ENCODE measurements at regions not wholly inside any gene's neighbourhood (a gene's known extent, or its start where the extent isn't known, plus 50 kb on each side); places are given as distances from the start of the nearest gene placed in this dataset.

DNA sequence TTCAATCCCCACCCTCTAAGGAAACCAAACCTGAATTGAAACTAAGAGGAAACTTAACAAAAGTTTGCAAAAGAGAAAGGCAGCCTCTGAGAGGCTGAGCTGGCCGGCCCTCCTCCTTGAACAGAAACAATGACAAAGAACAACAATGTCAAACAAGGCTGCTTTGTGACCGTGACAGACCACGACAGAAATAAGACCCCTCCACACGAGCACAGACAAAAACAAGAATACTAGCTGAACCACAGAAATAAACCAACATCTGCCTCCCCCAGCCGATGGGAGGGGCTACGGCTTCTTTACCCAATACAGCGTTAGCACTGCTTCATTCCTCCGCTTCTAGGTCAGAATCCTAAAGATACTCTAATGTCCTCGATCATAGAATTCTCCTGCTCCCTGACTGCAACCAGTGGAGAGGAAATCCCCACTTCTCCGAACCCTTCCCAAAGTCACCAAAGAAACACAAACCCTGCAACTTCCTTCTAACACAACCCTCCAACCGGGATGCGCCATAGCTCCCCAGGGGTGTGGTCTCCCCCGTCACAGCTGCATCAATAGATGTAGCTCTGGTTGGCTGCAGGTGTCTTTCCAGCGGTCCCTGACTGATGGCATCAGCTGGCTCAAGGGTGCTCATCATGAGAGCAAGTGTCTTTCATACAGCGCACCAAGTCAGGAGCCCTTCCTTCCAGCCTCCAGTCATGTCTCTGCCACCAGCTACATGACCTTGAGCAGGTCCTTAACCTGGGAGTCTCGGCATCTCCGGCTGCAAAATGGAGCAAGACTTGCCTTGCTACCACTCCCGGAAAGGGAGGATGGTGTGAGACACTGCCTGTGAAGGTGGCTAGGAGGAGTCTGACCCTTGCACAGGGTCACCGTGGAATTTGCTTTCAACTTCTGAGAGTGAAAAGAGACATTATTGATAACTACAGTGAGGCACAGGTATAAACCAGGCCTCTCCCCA lies 198.6 kb downstream of the HAUS1 start:
- H3K27ac ChIP-seq (ENCODE audit: low read depth in 1 of 2, low read length in 2 of 2), result no peak overlapping the region
- peaks cover 4% of the 10 kb centered on the region for H3K9me3 Mint-ChIP-seq
- ATAC-seq (ENCODE audit: poor library complexity), result no peak
- H3K27me3 ChIP-seq (ENCODE audit: control insufficient read depth in 1 of 2, insufficient read depth in 2 of 2, low read length in 2 of 2), result peaks cover 0 to 4% of the 10 kb centered on the region in 2 experiments
- no peaks in the 10 kb centered on the region for H3K36me3 Mint-ChIP-seq (ENCODE audit: low read depth)
- no peaks in the 10 kb centered on the region for H3K36me3 ChIP-seq (ENCODE audit: insufficient read depth, low read length)
- no peak for DNase-seq
- H3K9me3 ChIP-seq (ENCODE audit: control insufficient read depth in 1 of 2, insufficient read depth in 1 of 2, low read length in 2 of 2), result peaks cover 0 to 13% of the 10 kb centered on the region in 2 experiments
- no peaks in the 10 kb centered on the region for H3K27me3 Mint-ChIP-seq
- H3K27ac Mint-ChIP-seq, result no peak overlapping the region
- H3K4me1 ChIP-seq (ENCODE audit: insufficient read depth, low read length), result no peaks in the 10 kb centered on the region
- no peaks in the 10 kb centered on the region for H3K4me1 Mint-ChIP-seq (ENCODE audit: low read depth)
- no peak overlapping the region for H3K4me3 ChIP-seq (ENCODE audit: low read length)
- POLR2A ChIA-PET, result interaction anchor here (0.9 kb wide), 1 partner anchor 129 kb away, joined by 3 read pairs; a partner anchor contains a TSS
- CTCF ChIA-PET, result no interaction called here
- intact Hi-C loops (cut with DNase I, micrococcal nuclease), result no loop called here
- no peak overlapping the region for H3K4me3 Mint-ChIP-seq
- TF ChIP-seq, protein P1, sequence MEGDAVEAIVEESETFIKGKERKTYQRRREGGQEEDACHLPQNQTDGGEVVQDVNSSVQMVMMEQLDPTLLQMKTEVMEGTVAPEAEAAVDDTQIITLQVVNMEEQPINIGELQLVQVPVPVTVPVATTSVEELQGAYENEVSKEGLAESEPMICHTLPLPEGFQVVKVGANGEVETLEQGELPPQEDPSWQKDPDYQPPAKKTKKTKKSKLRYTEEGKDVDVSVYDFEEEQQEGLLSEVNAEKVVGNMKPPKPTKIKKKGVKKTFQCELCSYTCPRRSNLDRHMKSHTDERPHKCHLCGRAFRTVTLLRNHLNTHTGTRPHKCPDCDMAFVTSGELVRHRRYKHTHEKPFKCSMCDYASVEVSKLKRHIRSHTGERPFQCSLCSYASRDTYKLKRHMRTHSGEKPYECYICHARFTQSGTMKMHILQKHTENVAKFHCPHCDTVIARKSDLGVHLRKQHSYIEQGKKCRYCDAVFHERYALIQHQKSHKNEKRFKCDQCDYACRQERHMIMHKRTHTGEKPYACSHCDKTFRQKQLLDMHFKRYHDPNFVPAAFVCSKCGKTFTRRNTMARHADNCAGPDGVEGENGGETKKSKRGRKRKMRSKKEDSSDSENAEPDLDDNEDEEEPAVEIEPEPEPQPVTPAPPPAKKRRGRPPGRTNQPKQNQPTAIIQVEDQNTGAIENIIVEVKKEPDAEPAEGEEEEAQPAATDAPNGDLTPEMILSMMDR (IDR thresholded peaks at IDR 0.05), result no peak

DNA sequence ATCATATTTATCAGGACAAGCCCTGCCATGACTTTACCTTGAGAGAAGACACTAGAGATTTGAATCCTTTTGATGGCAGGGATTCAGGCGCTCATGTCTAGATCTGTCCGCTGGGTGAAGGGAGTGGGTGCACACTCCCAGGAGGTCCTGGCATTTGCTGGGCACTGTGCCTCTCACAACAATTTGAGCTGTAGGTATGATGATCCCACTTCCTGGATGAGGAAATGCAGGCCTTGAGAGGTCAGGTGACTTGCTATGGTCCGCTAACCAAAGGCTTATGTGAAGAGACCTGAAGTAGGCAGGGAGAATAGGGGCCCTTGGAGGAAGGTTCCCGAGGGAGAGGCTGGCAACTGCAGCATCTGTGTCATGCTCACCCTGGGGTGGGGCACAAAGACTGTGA lies 206.1 kb downstream of the HAUS1 start:
- Histone ChIP-seq H3K4me1 (ENCODE audit: insufficient read depth, low read length) (no peaks in the 10 kb centered on the region), H3K9me3 (ENCODE audit: control insufficient read depth in 1 of 2, insufficient read depth in 1 of 2, low read length in 2 of 2) (peaks cover 0 to 9% of the 10 kb centered on the region in 2 experiments), H3K27me3 (ENCODE audit: control insufficient read depth in 1 of 2, insufficient read depth in 2 of 2, low read length in 2 of 2) (peaks cover 0 to 4% of the 10 kb centered on the region in 2 experiments), H3K36me3 (ENCODE audit: insufficient read depth, low read length) (no peaks in the 10 kb centered on the region), H3K4me3 (ENCODE audit: low read length) (no peak overlapping the region), H3K27ac (ENCODE audit: low read depth in 1 of 2, low read length in 2 of 2) (no peak overlapping the region)
- H3K27ac Mint-ChIP-seq, result no peak overlapping the region
- intact Hi-C loops (cut with DNase I, micrococcal nuclease), result no loop called here
- DNase-seq, result no peak
- POLR2A ChIA-PET, result no interaction called here
- peaks cover 4% of the 10 kb centered on the region for H3K9me3 Mint-ChIP-seq
- CTCF ChIA-PET, result no interaction called here
- H3K36me3 Mint-ChIP-seq (ENCODE audit: low read depth), result no peaks in the 10 kb centered on the region
- no peak overlapping the region for H3K4me3 Mint-ChIP-seq
- ATAC-seq (ENCODE audit: poor library complexity), result no peak
- TF ChIP-seq, protein P1 (IDR thresholded peaks at IDR 0.05), result no peak
- H3K27me3 Mint-ChIP-seq, result no peaks in the 10 kb centered on the region
- H3K4me1 Mint-ChIP-seq (ENCODE audit: low read depth), result no peaks in the 10 kb centered on the region

DNA sequence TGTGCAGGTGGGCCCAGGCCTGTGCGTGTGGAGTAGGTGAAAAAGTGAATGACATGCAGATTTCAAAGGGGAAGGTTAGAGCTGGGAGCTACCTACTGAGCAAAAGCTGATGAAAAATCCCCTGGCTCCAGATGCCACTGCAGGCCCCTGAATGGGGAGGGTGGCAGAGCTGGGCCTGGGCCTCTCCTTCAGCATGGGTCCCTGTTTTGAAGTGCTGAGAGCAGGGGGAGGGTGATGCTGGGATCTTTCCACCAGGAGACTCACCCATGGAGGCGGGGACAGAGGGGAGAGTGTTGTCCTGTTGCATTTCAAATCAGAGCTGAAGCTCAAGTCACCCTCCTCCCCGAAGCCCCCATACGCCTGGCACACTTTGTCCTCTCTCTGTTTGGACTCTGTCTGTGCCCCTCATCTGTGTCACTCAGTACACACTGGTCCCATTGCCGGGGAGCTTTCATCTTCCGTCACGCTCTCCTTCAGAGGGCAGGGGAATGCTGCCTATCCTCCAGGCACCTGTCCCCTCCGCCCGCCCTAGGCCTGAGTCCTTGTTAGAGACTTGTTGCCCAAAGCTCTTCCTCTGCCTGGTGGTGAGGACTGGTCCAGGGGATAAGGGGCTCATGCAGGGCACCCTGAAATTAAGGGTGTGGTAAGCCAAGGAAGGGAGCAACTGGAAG lies 206.6 kb downstream of the HAUS1 start:
- DNase-seq (no peak), ATAC-seq (ENCODE audit: poor library complexity) (no peak)
- ChIA-PET CTCF (no interaction called here), POLR2A (no interaction called here)
- peaks cover 0 to 4% of the 10 kb centered on the region in 2 experiments for H3K27me3 ChIP-seq (ENCODE audit: control insufficient read depth in 1 of 2, insufficient read depth in 2 of 2, low read length in 2 of 2)
- Mint-ChIP-seq H3K27me3 (no peaks in the 10 kb centered on the region), H3K36me3 (ENCODE audit: low read depth) (no peaks in the 10 kb centered on the region), H3K4me1 (ENCODE audit: low read depth) (no peaks in the 10 kb centered on the region), H3K9me3 (peaks cover 4% of the 10 kb centered on the region), H3K4me3 (no peak overlapping the region), H3K27ac (no peak overlapping the region)
- intact Hi-C loops (cut with DNase I, micrococcal nuclease), result no loop called here
- H3K4me3 ChIP-seq (ENCODE audit: low read length), result no peak overlapping the region
- peaks cover 0 to 9% of the 10 kb centered on the region in 2 experiments for H3K9me3 ChIP-seq (ENCODE audit: control insufficient read depth in 1 of 2, insufficient read depth in 1 of 2, low read length in 2 of 2)
- H3K36me3 ChIP-seq (ENCODE audit: insufficient read depth, low read length), result no peaks in the 10 kb centered on the region
- H3K27ac ChIP-seq (ENCODE audit: low read depth in 1 of 2, low read length in 2 of 2), result no peak overlapping the region
- TF ChIP-seq, protein P1 (IDR thresholded peaks at IDR 0.05), result no peak
- H3K4me1 ChIP-seq (ENCODE audit: insufficient read depth, low read length), result no peaks in the 10 kb centered on the region

All from CD4-positive, alpha-beta T cell (primary cell).